OCI-LY3 (cell line): ENCODE measurements at regions not wholly inside any gene's neighbourhood (a gene's known extent, or its start where the extent isn't known, plus 50 kb on each side); places are given as distances from the start of the nearest gene placed in this dataset.

ENCODE experiments used
- EZH2phosphoT487 ChIP-seq: fragments of 200-600 bp; shearing (Covaris generic); IDR thresholded peaks from 2 replicates; pipeline ENCODE4 v1.6.1; 2018; ENCODE audit warnings: antibody characterized with exemption, mixed run types, low read depth
- TF ChIP-seq, protein P1 (sequence below): fragments of 200-600, 300-600 bp; sonication (generic); IDR thresholded peaks from 2 replicates; pipeline ENCODE4 v1.5.1; 2014; ENCODE audit warnings: antibody characterized with exemption, low read length, low read depth

DNA sequence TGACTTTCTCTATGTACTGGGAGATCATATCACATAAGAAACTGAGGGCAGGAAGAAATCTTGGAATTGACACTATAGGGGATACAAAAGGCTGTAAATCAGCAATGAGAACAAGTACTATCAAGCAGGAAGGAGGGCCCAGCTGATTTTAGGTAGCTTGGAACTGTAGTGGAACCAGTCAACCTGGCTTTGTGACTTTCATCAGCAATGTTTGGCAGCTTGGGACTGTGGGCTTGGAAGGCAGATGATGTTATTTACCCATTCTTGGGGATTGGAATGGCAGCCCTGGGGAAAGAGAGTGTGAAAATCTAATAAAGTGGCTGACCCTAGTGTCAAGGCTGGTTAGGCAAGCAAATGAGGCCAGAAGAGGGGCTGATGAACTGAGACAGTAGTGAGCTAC lies 1073.3 kb downstream of the ADGRL2 start:
- TF ChIP-seq, protein P1, sequence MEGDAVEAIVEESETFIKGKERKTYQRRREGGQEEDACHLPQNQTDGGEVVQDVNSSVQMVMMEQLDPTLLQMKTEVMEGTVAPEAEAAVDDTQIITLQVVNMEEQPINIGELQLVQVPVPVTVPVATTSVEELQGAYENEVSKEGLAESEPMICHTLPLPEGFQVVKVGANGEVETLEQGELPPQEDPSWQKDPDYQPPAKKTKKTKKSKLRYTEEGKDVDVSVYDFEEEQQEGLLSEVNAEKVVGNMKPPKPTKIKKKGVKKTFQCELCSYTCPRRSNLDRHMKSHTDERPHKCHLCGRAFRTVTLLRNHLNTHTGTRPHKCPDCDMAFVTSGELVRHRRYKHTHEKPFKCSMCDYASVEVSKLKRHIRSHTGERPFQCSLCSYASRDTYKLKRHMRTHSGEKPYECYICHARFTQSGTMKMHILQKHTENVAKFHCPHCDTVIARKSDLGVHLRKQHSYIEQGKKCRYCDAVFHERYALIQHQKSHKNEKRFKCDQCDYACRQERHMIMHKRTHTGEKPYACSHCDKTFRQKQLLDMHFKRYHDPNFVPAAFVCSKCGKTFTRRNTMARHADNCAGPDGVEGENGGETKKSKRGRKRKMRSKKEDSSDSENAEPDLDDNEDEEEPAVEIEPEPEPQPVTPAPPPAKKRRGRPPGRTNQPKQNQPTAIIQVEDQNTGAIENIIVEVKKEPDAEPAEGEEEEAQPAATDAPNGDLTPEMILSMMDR, result no peak
- no peak for TF ChIP-seq EZH2phosphoT487
